ENCODE measurements at regions not wholly inside any gene's neighbourhood (a gene's known extent, or its start where the extent isn't known, plus 50 kb on each side); places are given as distances from the start of the nearest gene placed in this dataset.

DNA sequence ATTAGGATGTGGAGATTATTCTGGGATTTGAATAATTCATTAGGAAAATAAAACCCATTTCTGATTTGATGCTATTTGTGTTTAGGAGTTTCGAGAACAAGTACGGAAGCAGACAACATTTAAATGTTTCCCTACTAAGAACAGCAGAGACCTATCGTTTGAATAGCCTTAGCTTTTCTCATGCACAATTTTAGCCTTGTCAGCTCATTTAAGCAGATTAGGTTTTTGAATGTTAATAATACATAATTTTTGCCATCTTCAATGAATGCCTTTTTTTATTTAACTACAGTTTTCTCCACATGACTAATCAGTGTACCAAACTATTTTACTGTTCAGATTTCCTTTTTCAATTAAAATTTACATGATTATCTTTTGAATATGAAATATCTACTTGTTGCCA, 592.0 kb downstream of the BCKDHB start:
- intact Hi-C loops (cut with micrococcal nuclease), result no loop called here
- Mint-ChIP-seq H3K4me1 (ENCODE audit: low read depth) (no peaks in the 10 kb centered on the region), H3K9me3 (peaks cover 13% of the 10 kb centered on the region), H3K27ac (no peak overlapping the region), H3K27me3 (ENCODE audit: low read depth) (no peaks in the 10 kb centered on the region), H3K36me3 (ENCODE audit: low read depth) (no peaks in the 10 kb centered on the region), H3K4me3 (no peak overlapping the region)
- DNase-seq, result no peak
- CTCF ChIA-PET, result no interaction called here

DNA sequence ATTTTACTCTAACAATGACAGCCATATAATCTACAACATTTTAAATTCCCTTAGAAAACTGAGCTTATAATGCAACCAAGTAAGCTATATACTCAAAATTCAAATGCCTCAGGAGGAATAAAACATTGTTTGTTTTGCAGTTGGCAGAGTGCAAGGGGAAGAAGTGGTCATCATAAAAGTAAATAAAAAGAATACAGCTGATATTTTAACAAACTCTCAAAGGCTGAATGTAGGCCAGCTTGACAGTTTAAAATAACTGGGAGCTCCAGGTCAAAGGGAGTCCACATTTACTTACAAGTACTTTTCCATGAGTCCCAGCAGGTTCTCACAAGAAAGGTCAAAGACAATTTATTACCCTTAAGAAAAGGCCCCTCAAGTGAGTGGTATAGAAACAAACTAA, 589.8 kb downstream of the BCKDHB start:
- no peaks in the 10 kb centered on the region for H3K36me3 Mint-ChIP-seq (ENCODE audit: low read depth)
- intact Hi-C loops (cut with micrococcal nuclease), result no loop called here
- no peaks in the 10 kb centered on the region for H3K27me3 Mint-ChIP-seq (ENCODE audit: low read depth)
- no peaks in the 10 kb centered on the region for H3K4me1 Mint-ChIP-seq (ENCODE audit: low read depth)
- no peak for DNase-seq
- H3K9me3 Mint-ChIP-seq, result peaks cover 6% of the 10 kb centered on the region
- CTCF ChIA-PET, result no interaction called here
- H3K4me3 Mint-ChIP-seq, result no peak overlapping the region
- no peak overlapping the region for H3K27ac Mint-ChIP-seq

DNA sequence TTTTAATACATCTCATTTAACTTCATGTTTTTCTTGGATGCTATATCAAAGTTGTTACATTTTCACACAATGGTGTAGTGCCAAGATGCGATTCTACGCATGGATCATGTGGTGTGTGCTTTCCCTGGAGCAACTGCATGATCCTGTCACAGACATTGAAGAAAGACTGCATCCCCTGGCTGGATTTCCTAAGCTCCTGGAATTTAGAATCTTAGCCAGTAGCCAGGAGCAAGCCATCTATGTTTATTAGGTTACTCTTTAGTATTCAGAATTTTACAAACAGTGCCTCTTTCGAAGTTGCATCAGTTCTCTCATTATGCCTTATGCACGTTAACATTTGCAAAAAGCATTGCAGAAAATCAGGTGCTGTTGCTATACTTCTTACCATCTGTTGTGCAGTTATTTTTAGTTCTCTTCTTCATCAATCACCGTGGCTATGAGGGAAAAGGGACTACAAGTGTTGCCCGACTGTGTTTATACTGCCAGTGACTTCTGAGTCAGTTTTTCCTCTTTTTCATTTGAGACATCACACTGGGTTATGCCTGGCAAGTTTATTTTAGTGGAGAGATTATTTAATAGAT, 584.2 kb downstream of the BCKDHB start:
- intact Hi-C loops (cut with micrococcal nuclease), result no loop called here
- DNase-seq, result no peak
- no peak overlapping the region for H3K27ac Mint-ChIP-seq
- H3K36me3 Mint-ChIP-seq (ENCODE audit: low read depth), result no peaks in the 10 kb centered on the region
- CTCF ChIA-PET, result no interaction called here
- H3K4me3 Mint-ChIP-seq, result no peak overlapping the region
- H3K4me1 Mint-ChIP-seq (ENCODE audit: low read depth), result no peaks in the 10 kb centered on the region
- H3K9me3 Mint-ChIP-seq, result peaks cover 14% of the 10 kb centered on the region
- no peaks in the 10 kb centered on the region for H3K27me3 Mint-ChIP-seq (ENCODE audit: low read depth)

- Mint-ChIP-seq H3K36me3 (ENCODE audit: low read depth) (no peaks in the 10 kb centered on the region), H3K9me3 (peaks cover 14% of the 10 kb centered on the region), H3K4me1 (ENCODE audit: low read depth) (no peaks in the 10 kb centered on the region), H3K4me3 (no peak overlapping the region), H3K27me3 (ENCODE audit: low read depth) (no peaks in the 10 kb centered on the region), H3K27ac (no peak overlapping the region)
- CTCF ChIA-PET, result no interaction called here
- intact Hi-C loops (cut with micrococcal nuclease), result no loop called here
- DNase-seq, result no peak
Observed at GRCh38 chr6:80689716-80690395, 583.4 kb downstream of the BCKDHB start.

DNA sequence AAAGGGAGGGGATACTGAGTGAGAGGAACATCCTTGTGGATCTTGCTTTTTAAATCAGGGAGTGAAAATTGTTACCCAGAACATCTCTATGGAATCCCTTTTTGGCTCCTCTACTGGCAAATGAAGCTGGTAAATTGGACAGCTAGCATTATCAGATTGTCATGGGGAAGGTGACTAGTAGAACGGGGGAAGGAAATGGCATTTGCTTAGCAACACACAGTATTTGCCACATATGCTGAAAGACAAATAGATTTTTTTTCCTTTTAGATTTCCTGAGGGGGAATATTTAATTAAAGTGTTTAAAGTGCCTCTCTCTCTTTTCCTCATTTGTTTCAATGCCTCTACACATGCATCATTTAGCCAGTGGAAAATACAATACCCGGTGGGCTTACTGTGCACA, 573.5 kb downstream of the BCKDHB start:
- DNase-seq, result no peak
- CTCF ChIA-PET, result no interaction called here
- no peak overlapping the region for H3K27ac Mint-ChIP-seq
- H3K27me3 Mint-ChIP-seq (ENCODE audit: low read depth), result no peaks in the 10 kb centered on the region
- H3K4me3 Mint-ChIP-seq, result no peak overlapping the region
- peaks cover 3% of the 10 kb centered on the region for H3K9me3 Mint-ChIP-seq
- H3K36me3 Mint-ChIP-seq (ENCODE audit: low read depth), result no peaks in the 10 kb centered on the region
- intact Hi-C loops (cut with micrococcal nuclease), result no loop called here
- no peaks in the 10 kb centered on the region for H3K4me1 Mint-ChIP-seq (ENCODE audit: low read depth)

GRCh38 chr6:80676386-80676785, 569.9 kb downstream of the BCKDHB start:
- intact Hi-C loops (cut with micrococcal nuclease), result no loop called here
- CTCF ChIA-PET, result no interaction called here
- no peaks in the 10 kb centered on the region for H3K4me1 Mint-ChIP-seq (ENCODE audit: low read depth)
- no peak overlapping the region for H3K27ac Mint-ChIP-seq
- H3K4me3 Mint-ChIP-seq, result no peak overlapping the region
- DNase-seq, result no peak
- H3K27me3 Mint-ChIP-seq (ENCODE audit: low read depth), result no peaks in the 10 kb centered on the region
- H3K36me3 Mint-ChIP-seq (ENCODE audit: low read depth), result no peaks in the 10 kb centered on the region
- H3K9me3 Mint-ChIP-seq, result peaks cover 2% of the 10 kb centered on the region

- no peak overlapping the region for H3K4me3 Mint-ChIP-seq
- H3K27ac Mint-ChIP-seq, result no peak overlapping the region
- H3K27me3 Mint-ChIP-seq (ENCODE audit: low read depth), result no peaks in the 10 kb centered on the region
- DNase-seq, result no peak
- no peaks in the 10 kb centered on the region for H3K36me3 Mint-ChIP-seq (ENCODE audit: low read depth)
- H3K4me1 Mint-ChIP-seq (ENCODE audit: low read depth), result no peaks in the 10 kb centered on the region
- peaks cover 2% of the 10 kb centered on the region for H3K9me3 Mint-ChIP-seq
- intact Hi-C loops (cut with micrococcal nuclease), result no loop called here
- CTCF ChIA-PET, result no interaction called here
Observed at GRCh38 chr6:80674669-80675068, 568.2 kb downstream of the BCKDHB start.

DNA sequence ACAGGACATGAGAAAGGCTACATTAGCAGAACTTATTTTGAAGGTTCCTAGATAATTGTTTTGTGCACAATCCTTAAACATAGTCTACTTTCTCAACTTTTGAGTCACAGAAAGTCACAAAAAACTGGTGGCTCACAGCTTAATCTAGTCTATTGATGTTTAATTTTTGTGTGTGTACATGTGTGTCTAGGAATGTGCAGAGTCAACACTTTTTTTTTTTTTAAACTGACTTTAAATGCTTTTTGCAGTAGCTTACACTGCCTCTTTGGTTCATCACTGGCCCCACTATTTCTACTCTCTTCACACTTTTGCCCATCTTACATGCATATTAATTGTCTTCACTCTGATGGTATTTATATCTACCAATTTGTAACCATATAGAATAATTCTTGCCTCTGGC, 566.9 kb downstream of the BCKDHB start:
- Mint-ChIP-seq H3K36me3 (ENCODE audit: low read depth) (no peaks in the 10 kb centered on the region), H3K27ac (no peak overlapping the region)
- CTCF ChIA-PET, result interaction anchor here (0.6 kb wide), 1 partner anchor 57 kb away, joined by 5 read pairs; no protein-coding TSS in a partner anchor

GRCh38 chr6:80667006-80667405, 560.5 kb downstream of the BCKDHB start:
- Mint-ChIP-seq H3K9me3 (no peaks in the 10 kb centered on the region), H3K27ac (no peak overlapping the region), H3K27me3 (ENCODE audit: low read depth) (no peaks in the 10 kb centered on the region), H3K36me3 (ENCODE audit: low read depth) (no peaks in the 10 kb centered on the region), H3K4me3 (no peak overlapping the region), H3K4me1 (ENCODE audit: low read depth) (no peaks in the 10 kb centered on the region)
- CTCF ChIA-PET, result no interaction called here
- no peak for DNase-seq
- intact Hi-C loops (cut with micrococcal nuclease), result no loop called here

More for the DNA sequence above, 566.9 kb downstream of the BCKDHB start:
- Mint-ChIP-seq H3K9me3 (peaks cover 2% of the 10 kb centered on the region), H3K27me3 (ENCODE audit: low read depth) (no peaks in the 10 kb centered on the region), H3K4me3 (no peak overlapping the region), H3K4me1 (ENCODE audit: low read depth) (no peaks in the 10 kb centered on the region)
- no peak for DNase-seq
- intact Hi-C loops (cut with micrococcal nuclease), result no loop called here

- CTCF ChIA-PET, result no interaction called here
- H3K36me3 Mint-ChIP-seq (ENCODE audit: low read depth), result no peaks in the 10 kb centered on the region
- no peaks in the 10 kb centered on the region for H3K4me1 Mint-ChIP-seq (ENCODE audit: low read depth)
- H3K4me3 Mint-ChIP-seq, result no peak overlapping the region
- H3K27ac Mint-ChIP-seq, result no peak overlapping the region
- H3K27me3 Mint-ChIP-seq (ENCODE audit: low read depth), result no peaks in the 10 kb centered on the region
- no peak for DNase-seq
- intact Hi-C loops (cut with micrococcal nuclease), result no loop called here
- no peaks in the 10 kb centered on the region for H3K9me3 Mint-ChIP-seq
Observed at GRCh38 chr6:80658926-80659325, 552.5 kb downstream of the BCKDHB start.

GRCh38 chr6:80647156-80647555, 540.7 kb downstream of the BCKDHB start:
- no peaks in the 10 kb centered on the region for H3K36me3 Mint-ChIP-seq (ENCODE audit: low read depth)
- intact Hi-C loops (cut with micrococcal nuclease), result no loop called here
- no peaks in the 10 kb centered on the region for H3K27me3 Mint-ChIP-seq (ENCODE audit: low read depth)
- no peaks in the 10 kb centered on the region for H3K4me1 Mint-ChIP-seq (ENCODE audit: low read depth)
- no peak overlapping the region for H3K27ac Mint-ChIP-seq
- CTCF ChIA-PET, result no interaction called here
- DNase-seq, result no peak
- H3K9me3 Mint-ChIP-seq, result peaks cover 8% of the 10 kb centered on the region
- H3K4me3 Mint-ChIP-seq, result no peak overlapping the region

DNA sequence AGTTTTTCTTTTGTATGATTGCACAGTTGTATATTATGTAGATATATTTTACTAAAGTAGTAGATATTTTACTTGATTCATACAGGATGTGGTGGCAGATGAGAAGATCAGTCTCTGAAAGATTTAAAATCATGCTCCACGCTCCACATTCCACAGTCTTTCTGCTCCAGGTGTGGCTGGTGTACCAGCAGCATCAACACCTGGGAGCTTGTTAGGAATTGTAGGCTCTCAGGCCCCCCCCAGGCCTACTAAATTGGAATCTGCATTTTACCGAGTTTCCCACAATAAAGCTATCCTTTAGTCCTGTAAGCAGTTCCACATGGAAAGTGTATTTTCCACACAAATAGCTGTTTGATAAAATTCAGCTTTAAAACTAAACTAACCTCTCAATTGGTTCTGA, 537.4 kb downstream of the BCKDHB start:
- no peaks in the 10 kb centered on the region for H3K36me3 Mint-ChIP-seq (ENCODE audit: low read depth)
- H3K27me3 Mint-ChIP-seq (ENCODE audit: low read depth), result no peaks in the 10 kb centered on the region
- CTCF ChIA-PET, result no interaction called here
- no peaks in the 10 kb centered on the region for H3K4me1 Mint-ChIP-seq (ENCODE audit: low read depth)
- H3K9me3 Mint-ChIP-seq, result peaks cover 8% of the 10 kb centered on the region
- H3K27ac Mint-ChIP-seq, result no peak overlapping the region
- intact Hi-C loops (cut with micrococcal nuclease), result no loop called here
- no peak for DNase-seq
- H3K4me3 Mint-ChIP-seq, result no peak overlapping the region

DNA sequence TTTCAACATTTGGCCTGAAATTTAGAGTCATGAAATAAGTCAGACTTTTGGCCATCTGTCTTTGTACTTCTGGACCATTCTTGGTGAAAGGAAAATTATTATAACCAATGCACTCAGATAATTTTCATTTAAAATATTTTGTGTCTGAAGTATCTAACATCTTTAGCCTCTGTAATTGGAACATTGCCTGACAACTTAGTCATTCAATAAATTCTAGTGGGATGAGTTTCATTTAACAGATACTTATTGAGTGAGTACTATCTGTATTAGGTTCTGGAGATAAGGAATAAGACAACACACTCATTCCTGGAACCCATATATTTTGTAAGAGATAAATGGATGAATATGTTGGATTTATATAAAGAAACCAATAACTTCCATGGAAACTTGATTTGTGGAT, 536.0 kb downstream of the BCKDHB start:
- H3K27me3 Mint-ChIP-seq (ENCODE audit: low read depth), result no peaks in the 10 kb centered on the region
- no peak overlapping the region for H3K4me3 Mint-ChIP-seq
- H3K27ac Mint-ChIP-seq, result no peak overlapping the region
- CTCF ChIA-PET, result no interaction called here
- no peaks in the 10 kb centered on the region for H3K4me1 Mint-ChIP-seq (ENCODE audit: low read depth)
- H3K9me3 Mint-ChIP-seq, result peaks cover 8% of the 10 kb centered on the region
- no peaks in the 10 kb centered on the region for H3K36me3 Mint-ChIP-seq (ENCODE audit: low read depth)
- no peak for DNase-seq
- intact Hi-C loops (cut with micrococcal nuclease), result no loop called here
